ENCODE measurements at regions not wholly inside any gene's neighbourhood (a gene's known extent, or its start where the extent isn't known, plus 50 kb on each side); places are given as distances from the start of the nearest gene placed in this dataset.

DNA sequence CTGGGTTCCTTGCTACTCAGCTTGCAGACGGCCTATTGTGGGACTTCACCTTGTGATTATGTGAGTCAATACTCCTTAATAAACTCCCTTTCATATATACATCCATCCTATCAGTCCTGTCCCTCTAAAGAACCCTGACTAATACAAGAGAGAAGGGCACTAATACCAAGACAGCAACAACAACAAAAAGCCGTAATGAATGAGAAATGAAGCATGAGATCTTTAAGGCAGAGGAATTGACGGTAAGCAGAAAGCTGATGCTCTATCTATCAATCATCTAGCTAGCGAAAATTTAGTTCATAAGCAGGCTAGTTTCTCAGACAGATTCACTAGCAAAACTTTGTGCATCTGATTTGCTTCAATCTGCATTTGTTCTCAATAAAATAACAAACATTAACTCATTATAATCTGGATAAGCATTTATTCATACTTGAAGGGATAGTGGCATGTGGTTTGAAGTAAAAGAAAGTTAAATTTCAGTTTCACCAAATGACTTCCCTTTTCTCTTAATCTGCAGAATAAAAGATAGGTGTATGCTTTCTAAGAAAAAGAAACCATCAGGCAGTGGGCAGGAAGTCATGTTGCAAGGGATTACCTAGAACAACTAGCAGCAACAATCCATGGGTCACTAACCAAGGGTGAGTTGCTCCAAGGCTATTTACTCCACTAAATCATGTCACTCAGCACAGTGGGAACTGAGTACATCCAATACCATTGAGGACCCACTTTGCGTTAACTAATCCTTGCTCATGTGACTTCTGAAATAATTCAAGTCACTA lies 376.5 kb downstream of the TMEM182 start:
- H3K4me3 ChIP-seq (replicated peaks in 1 of 2; ENCODE audit: low read depth in 2 of 2, low read length in 2 of 2): no peak overlapping the region
- TF ChIP-seq, protein P1, sequence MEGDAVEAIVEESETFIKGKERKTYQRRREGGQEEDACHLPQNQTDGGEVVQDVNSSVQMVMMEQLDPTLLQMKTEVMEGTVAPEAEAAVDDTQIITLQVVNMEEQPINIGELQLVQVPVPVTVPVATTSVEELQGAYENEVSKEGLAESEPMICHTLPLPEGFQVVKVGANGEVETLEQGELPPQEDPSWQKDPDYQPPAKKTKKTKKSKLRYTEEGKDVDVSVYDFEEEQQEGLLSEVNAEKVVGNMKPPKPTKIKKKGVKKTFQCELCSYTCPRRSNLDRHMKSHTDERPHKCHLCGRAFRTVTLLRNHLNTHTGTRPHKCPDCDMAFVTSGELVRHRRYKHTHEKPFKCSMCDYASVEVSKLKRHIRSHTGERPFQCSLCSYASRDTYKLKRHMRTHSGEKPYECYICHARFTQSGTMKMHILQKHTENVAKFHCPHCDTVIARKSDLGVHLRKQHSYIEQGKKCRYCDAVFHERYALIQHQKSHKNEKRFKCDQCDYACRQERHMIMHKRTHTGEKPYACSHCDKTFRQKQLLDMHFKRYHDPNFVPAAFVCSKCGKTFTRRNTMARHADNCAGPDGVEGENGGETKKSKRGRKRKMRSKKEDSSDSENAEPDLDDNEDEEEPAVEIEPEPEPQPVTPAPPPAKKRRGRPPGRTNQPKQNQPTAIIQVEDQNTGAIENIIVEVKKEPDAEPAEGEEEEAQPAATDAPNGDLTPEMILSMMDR (IDR thresholded peaks at IDR 0.05; ENCODE audit: low read depth, low read length): no peak
- no peak for DNase-seq (ENCODE audit: low read depth in 2 of 2)

DNA sequence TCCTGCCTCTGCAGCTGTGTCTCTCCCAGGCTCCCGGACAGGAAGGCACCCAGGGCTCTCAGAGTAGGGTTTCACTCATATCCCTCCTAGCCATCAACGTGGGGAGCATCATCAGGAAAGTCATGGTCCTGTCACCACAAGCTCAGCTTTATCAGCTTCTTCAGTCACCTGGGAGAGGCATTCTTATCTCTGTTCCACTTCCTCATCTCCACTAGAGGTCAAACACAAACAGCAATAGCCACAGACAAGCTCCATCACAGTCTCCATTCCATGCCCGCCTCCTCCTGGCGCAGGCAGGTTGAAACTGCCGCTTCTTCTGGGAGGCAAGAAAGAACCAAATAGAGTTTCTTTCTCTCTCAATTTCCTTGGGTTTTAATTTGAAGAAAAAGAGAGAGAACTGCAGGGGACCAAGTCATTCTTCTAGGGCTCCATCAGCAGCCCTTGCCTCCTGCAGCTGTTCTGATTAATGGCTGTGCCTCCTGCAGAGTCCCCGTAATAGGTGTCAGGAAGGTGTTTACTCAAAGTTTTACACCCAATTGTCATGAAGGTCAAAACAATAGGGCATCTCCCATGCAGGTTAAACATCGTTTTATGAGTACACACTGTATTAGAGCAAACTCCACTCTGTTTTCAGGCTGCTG lies 377.9 kb downstream of the TMEM182 start:
- no peak for DNase-seq (ENCODE audit: low read depth in 2 of 2)
- no peak overlapping the region for H3K4me3 ChIP-seq (replicated peaks in 1 of 2; ENCODE audit: low read depth in 2 of 2, low read length in 2 of 2)
- TF ChIP-seq, protein P1 (IDR thresholded peaks at IDR 0.05; ENCODE audit: low read depth, low read length): no peak

DNA sequence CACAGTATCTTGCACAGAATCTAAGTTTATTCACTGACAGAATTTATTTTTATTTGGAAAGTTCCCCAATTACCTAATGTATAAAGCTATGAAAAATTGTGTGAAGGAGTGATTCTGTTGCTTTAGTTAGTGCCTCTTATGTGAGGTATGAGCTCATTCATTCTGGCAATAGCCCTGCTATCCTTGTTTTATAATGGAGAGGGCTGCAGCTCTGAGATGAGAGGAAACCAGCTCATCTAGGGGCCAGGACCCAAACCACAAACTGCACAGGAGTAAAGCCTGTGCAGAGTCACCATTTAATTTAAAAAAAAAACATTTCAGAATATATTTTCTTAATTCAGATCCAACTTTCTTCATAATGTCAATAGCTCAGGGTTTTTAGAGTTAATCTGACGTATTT lies 383.0 kb downstream of the TMEM182 start:
- no peak for DNase-seq (ENCODE audit: low read depth in 2 of 2)
- no peak overlapping the region for H3K4me3 ChIP-seq (replicated peaks in 1 of 2; ENCODE audit: low read depth in 2 of 2, low read length in 2 of 2)
- TF ChIP-seq, protein P1 (IDR thresholded peaks at IDR 0.05; ENCODE audit: low read depth, low read length): no peak

DNA sequence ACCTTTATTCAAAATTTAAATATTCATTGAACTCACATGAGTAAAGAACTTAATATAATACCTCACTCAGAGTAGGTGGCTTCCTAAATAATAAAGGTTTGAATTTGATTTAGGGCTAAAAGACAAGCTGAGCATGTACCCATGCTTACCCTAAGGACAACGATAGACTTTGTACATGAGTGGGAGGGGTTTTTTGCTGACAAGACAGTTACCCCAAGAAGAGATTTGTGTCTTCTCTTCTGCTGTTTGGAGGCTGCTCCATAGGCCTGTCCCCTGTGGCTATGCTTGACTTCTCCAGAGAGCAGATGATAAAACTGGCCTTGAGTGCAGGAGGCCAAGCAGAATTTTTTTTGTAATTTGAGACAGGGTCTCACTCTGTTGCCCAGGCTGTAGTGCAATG lies 383.9 kb downstream of the TMEM182 start:
- no peak for DNase-seq (ENCODE audit: low read depth in 2 of 2)
- no peak overlapping the region for H3K4me3 ChIP-seq (replicated peaks in 1 of 2; ENCODE audit: low read depth in 2 of 2, low read length in 2 of 2)
- TF ChIP-seq, protein P1 (IDR thresholded peaks at IDR 0.05; ENCODE audit: low read depth, low read length): no peak

DNA sequence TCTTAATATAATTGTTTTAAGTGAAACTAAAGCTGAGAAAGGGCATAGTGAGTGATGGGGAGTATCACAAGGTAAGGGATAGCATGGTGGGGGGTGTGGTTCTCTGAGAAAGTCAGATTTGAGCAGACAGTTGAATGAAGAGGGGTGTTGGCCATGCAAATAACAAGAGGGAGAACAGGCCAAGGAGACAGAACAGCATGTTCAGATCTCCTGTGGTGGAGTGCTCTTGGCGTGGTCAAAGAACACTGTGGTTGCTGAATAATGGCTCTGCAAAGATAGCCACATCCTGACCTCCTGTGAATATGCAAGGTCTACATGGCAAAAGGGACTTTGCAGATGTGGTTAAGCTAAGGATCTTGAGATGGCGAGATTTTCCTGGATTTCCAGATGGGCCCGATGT lies 389.2 kb downstream of the TMEM182 start:
- TF ChIP-seq, protein P1 (IDR thresholded peaks at IDR 0.05; ENCODE audit: low read depth, low read length): no peak
- no peak overlapping the region for H3K4me3 ChIP-seq (replicated peaks in 1 of 2; ENCODE audit: low read depth in 2 of 2, low read length in 2 of 2)

DNA sequence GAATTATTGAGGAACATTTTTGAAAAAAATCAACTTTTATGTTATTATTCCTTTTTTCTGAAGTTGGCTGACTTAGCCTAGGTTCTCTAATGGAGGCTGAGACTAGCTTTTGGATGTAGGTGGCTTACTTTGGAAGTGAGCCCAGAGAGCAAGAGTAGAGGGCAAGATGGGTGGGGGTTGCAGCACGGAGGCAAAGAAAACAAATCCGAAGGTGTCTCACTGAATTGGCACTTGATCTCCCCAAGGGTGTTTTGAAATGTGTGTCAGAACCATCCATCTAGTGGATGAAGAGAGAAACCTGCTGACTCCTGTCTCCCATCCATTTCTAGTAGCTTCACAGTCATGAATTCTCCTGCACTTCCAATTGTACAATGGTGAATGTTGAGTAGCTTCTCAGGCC lies 390.7 kb downstream of the TMEM182 start:
- H3K4me3 ChIP-seq (replicated peaks in 1 of 2; ENCODE audit: low read depth in 2 of 2, low read length in 2 of 2): no peak overlapping the region
- TF ChIP-seq, protein P1 (IDR thresholded peaks at IDR 0.05; ENCODE audit: low read depth, low read length): no peak
- no peak for DNase-seq (ENCODE audit: low read depth in 2 of 2)

More for the DNA sequence above, 389.2 kb downstream of the TMEM182 start:
- no peak for DNase-seq (ENCODE audit: low read depth in 2 of 2)
